ENCODE measurements at regions not wholly inside any gene's neighbourhood (a gene's known extent, or its start where the extent isn't known, plus 50 kb on each side); places are given as distances from the start of the nearest gene placed in this dataset.

DNA sequence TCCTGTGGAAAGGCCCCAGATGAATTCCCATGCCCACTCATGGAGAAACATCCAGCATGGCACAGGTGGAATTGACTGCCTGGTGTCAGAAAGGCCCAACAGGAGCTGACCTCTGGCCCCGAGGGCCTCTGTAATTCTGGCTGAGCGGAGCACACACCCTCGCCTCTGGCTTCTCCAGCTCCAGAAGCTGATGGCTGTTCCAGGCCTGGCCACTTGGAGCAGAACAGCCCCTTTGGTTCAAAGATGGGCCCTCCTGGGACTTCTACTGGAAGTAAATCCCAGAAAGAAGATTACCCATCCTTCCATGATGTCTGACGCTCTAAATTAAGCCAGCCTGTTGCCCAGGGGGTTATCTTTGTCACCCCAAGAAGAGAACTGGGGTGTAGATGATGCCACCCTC is 275.1 kb upstream of the CDH4 start:
- TF ChIP-seq, protein P1, sequence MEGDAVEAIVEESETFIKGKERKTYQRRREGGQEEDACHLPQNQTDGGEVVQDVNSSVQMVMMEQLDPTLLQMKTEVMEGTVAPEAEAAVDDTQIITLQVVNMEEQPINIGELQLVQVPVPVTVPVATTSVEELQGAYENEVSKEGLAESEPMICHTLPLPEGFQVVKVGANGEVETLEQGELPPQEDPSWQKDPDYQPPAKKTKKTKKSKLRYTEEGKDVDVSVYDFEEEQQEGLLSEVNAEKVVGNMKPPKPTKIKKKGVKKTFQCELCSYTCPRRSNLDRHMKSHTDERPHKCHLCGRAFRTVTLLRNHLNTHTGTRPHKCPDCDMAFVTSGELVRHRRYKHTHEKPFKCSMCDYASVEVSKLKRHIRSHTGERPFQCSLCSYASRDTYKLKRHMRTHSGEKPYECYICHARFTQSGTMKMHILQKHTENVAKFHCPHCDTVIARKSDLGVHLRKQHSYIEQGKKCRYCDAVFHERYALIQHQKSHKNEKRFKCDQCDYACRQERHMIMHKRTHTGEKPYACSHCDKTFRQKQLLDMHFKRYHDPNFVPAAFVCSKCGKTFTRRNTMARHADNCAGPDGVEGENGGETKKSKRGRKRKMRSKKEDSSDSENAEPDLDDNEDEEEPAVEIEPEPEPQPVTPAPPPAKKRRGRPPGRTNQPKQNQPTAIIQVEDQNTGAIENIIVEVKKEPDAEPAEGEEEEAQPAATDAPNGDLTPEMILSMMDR (IDR thresholded peaks at IDR 0.05), result no peak
- no peak for TF ChIP-seq RCOR1 (IDR thresholded peaks at IDR 0.05; ENCODE audit: low read depth, low read length)
- TF ChIP-seq, protein P2, sequence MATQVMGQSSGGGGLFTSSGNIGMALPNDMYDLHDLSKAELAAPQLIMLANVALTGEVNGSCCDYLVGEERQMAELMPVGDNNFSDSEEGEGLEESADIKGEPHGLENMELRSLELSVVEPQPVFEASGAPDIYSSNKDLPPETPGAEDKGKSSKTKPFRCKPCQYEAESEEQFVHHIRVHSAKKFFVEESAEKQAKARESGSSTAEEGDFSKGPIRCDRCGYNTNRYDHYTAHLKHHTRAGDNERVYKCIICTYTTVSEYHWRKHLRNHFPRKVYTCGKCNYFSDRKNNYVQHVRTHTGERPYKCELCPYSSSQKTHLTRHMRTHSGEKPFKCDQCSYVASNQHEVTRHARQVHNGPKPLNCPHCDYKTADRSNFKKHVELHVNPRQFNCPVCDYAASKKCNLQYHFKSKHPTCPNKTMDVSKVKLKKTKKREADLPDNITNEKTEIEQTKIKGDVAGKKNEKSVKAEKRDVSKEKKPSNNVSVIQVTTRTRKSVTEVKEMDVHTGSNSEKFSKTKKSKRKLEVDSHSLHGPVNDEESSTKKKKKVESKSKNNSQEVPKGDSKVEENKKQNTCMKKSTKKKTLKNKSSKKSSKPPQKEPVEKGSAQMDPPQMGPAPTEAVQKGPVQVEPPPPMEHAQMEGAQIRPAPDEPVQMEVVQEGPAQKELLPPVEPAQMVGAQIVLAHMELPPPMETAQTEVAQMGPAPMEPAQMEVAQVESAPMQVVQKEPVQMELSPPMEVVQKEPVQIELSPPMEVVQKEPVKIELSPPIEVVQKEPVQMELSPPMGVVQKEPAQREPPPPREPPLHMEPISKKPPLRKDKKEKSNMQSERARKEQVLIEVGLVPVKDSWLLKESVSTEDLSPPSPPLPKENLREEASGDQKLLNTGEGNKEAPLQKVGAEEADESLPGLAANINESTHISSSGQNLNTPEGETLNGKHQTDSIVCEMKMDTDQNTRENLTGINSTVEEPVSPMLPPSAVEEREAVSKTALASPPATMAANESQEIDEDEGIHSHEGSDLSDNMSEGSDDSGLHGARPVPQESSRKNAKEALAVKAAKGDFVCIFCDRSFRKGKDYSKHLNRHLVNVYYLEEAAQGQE (IDR thresholded peaks at IDR 0.05), result no peak
- no peak for TF ChIP-seq EP300 (IDR thresholded peaks at IDR 0.05)
- TF ChIP-seq ELK1 (IDR thresholded peaks at IDR 0.05; ENCODE audit: low read depth, low read length), result no peak
- no peak for TF ChIP-seq HDAC2 (IDR thresholded peaks at IDR 0.05)
- TF ChIP-seq JUNB (IDR thresholded peaks at IDR 0.05), result no peak
- no peak for TF ChIP-seq BHLHE40 (IDR thresholded peaks at IDR 0.05; ENCODE audit: low read depth, low read length)
